GM12865 (cell line): ENCODE measurements at regions not wholly inside any gene's neighbourhood (a gene's known extent, or its start where the extent isn't known, plus 50 kb on each side); places are given as distances from the start of the nearest gene placed in this dataset.

ENCODE experiments used
- DNase-seq: peaks from one replicate; pipeline ENCODE4 v3.0.0; 2010; ENCODE audit warnings: low read depth
- H3K4me3 ChIP-seq: 2 replicates; pipeline ENCODE4 v1.5.1; 2011; ENCODE audit warnings: mild to moderate bottlenecking, low read depth, low read length, control low read depth
- TF ChIP-seq, protein P1 (sequence below): IDR thresholded peaks from 2 replicates; pipeline ENCODE4 v1.5.1; 2011; ENCODE audit warnings: low read length, control low read depth, low read depth, inconsistent platforms; ENCODE audit not compliant: insufficient read depth; ENCODE audit errors: missing control alignments

DNA sequence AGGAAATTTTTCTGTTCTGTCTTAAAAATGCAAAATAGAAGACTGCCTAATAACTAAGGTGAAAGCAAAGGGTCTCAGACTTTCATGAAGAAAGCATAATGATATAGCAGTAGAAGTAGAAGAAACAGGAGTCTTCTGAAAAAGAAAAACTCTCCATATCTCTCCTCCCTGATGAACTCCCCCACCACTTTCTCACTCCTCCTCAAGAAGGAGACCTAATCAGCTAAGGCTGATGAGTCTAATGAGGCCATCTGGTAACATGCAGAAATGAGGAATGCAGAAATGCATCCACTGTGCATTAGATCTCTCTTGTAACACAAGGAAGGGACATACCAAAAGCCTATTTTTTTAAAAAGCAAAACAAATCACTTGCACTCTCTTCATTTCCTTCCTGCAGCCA, 273.7 kb upstream of the UBE2E3 start:
- DNase-seq = no peak
- H3K4me3 ChIP-seq = no peak overlapping the region
- TF ChIP-seq, protein P1, sequence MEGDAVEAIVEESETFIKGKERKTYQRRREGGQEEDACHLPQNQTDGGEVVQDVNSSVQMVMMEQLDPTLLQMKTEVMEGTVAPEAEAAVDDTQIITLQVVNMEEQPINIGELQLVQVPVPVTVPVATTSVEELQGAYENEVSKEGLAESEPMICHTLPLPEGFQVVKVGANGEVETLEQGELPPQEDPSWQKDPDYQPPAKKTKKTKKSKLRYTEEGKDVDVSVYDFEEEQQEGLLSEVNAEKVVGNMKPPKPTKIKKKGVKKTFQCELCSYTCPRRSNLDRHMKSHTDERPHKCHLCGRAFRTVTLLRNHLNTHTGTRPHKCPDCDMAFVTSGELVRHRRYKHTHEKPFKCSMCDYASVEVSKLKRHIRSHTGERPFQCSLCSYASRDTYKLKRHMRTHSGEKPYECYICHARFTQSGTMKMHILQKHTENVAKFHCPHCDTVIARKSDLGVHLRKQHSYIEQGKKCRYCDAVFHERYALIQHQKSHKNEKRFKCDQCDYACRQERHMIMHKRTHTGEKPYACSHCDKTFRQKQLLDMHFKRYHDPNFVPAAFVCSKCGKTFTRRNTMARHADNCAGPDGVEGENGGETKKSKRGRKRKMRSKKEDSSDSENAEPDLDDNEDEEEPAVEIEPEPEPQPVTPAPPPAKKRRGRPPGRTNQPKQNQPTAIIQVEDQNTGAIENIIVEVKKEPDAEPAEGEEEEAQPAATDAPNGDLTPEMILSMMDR = no peak

DNA sequence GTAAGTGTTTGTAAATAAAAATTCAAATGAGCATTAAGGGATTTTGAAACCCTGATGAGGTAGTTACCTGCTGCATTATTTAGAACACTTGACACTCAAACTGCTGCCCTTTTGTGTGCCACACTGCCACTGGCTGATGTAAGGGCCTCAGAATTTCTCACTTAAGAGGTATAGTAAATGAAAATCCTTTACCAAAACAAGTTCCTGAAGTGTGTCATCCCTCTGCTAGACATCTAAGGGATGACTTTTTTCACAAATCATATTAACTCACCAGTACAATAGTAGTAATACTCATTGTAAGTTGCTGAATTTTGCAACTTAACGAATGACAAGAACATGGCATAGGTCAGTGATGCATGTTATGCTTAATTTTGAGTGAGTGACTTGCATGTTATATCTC, 274.9 kb upstream of the UBE2E3 start:
- DNase-seq = no peak
- H3K4me3 ChIP-seq = no peak overlapping the region
- TF ChIP-seq, protein P1 = no peak

DNA sequence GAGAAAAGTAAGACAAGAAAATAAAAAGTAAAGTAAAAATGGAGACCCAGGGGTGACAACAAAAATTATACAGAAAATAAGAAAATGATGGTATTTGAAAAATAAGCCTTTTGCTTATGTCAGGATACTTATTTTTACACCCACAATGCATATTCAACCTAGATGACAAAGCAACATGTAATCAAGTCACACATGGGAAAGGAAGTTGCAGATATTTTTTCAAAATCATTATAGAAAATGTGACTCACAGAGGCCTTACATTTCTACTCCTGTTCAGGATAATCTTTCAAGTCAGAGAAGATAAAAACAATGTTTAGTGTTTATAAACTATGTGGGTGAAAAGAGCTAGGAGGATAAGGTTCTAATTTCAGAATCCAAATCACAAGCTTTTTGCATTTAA, 275.3 kb upstream of the UBE2E3 start:
- TF ChIP-seq, protein P1 = no peak
- H3K4me3 ChIP-seq = no peak overlapping the region
- no peak for DNase-seq

DNA sequence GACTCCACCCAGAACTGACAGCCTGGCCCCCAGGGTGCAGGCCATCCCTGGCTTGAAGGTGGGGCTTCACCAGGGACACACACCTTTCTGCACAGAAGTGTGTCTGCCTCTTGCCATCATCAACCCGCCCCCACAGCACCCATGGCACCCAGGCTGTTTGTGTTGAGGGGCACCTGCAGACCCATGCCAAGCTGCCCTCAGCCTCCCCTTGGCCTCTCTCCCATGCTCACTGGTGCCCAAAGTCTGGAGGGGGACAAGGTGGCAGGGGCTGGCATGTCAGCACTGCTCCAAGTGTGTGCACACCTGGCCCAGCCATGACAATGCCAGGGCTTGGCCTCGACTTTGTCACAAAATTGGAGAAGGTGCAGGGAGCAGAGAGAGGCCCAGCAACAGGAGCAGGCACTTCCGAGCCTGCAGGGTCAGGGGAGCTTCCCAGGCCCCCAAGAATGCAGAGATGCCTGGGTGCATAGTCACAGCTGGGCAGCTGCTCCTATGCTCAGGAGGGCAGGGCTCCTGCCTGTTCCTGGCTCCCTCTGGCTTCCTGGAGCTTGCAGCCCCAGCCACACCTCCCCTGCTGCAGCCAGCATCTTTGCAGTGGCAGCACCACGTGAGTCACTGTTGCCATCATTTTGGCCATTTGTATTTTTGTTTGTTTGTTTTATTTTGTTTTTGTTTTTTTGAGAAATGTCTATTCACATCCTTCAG, 280.6 kb upstream of the UBE2E3 start:
- H3K4me3 ChIP-seq = no peak overlapping the region
- DNase-seq = no peak
- TF ChIP-seq, protein P1 = no peak

DNA sequence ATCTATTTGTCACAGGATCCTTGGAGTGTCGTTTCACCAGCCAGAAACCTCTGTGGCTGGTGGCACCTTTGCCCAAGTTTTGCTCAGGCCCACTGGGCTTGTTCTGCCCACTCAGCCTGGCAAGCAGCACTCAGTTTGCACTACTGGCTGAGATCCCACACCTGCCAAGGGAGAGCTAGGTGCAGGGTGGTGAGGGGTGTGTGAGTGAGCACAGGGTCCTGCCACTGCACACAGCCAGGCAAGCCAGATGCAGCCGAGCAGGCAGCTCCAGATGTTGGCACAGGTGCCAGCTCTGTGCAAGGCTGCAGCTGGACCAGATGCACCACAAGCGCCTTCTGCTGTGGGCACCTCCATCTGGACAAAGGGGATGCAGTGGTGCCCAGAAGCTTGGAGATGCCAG, 281.7 kb upstream of the UBE2E3 start:
- TF ChIP-seq, protein P1 = no peak
- H3K4me3 ChIP-seq = no peak overlapping the region
- DNase-seq = no peak

DNA sequence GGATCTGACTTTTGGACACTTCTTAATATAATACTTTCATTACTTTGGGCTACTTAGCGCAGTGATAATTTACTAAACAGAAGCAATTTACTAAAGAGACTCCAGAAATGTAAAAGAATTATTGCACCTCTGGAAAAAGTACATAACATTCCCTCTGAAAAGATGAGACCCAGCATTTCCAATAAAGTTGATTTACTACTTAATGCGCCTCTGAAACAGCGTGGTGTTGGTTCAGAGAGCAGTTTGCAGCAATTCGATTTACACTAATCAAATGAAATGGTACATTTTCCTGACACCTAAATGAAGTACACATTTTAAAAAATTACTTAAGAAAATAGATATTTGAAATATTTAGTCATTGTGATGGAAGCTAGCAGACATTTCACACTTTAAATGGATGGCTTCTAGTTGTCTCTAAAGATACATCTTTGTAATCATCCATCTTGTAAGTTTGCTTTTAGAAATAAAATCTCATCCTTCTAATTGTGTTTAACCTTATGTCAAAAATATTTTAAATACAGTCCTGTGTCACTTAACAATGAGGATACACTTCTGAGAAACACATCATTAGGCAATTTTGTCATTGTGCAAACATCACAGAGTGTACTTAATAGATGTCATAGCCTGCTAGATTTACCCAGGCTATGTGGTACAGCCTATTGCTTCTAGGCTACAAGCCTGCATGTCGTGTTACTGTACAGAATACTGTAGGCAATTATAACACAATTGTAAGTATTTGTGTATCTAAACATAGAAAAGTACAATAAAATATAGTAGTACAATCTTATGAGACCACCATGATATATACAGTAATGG, 284.6 kb upstream of the UBE2E3 start:
- TF ChIP-seq, protein P1 = no peak
- DNase-seq = no peak
- H3K4me3 ChIP-seq = no peak overlapping the region
